Posterior vena cava (tissue), 2 donors: ENCODE measurements at regions not wholly inside any gene's neighbourhood (a gene's known extent, or its start where the extent isn't known, plus 50 kb on each side); places are given as distances from the start of the nearest gene placed in this dataset.

ENCODE experiments used
- DNase-seq: peaks from one replicate; pipeline ENCODE4 v3.0.0-alpha.2; 2020; ENCODE audit warnings: low spot score
- intact Hi-C, 2 donors: fragments of 100-400 bp; cut with DNase I; formaldehyde crosslinking; loops; one replicate each; pipeline versions ENCODE4 v1.14.1 to v1.14.2; 2022 to 2023
- donor health status: DM: yes; HTN: yes; CAD: no.
- donor health status: DM: yes; HTN: yes; CAD: no.

- DNase-seq = no peak
- intact Hi-C loops = no loop called here
These were observed 314.7 kb upstream of the ARRDC4 start for GRCh38 chr15:97645758-97646157.

GRCh38 chr15:97648728-97649127, 311.8 kb upstream of the ARRDC4 start:
- intact Hi-C loops = no loop called here

GRCh38 chr15:97652041-97652440, 308.5 kb upstream of the ARRDC4 start:
- DNase-seq = no peak
- intact Hi-C loops = no loop called here

More at GRCh38 chr15:97648728-97649127, 311.8 kb upstream of the ARRDC4 start:
- no peak for DNase-seq

- DNase-seq = no peak
- intact Hi-C loops = no loop called here
These were observed 307.8 kb upstream of the ARRDC4 start for GRCh38 chr15:97652700-97653167.

- intact Hi-C loops = no loop called here
- DNase-seq = no peak
These were observed 306.6 kb upstream of the ARRDC4 start for GRCh38 chr15:97653896-97654295.

- intact Hi-C loops = no loop called here
- no peak for DNase-seq
These were observed 305.9 kb upstream of the ARRDC4 start for GRCh38 chr15:97654481-97655076.

GRCh38 chr15:97661796-97662195, 298.7 kb upstream of the ARRDC4 start:
- intact Hi-C loops = no loop called here
- DNase-seq = no peak

- intact Hi-C loops = no loop called here
- DNase-seq = no peak
These were observed 287.9 kb upstream of the ARRDC4 start for GRCh38 chr15:97672586-97672985.

GRCh38 chr15:97678656-97679055, 281.8 kb upstream of the ARRDC4 start:
- DNase-seq = no peak
- intact Hi-C loops = no loop called here

GRCh38 chr15:97679106-97679688, 281.3 kb upstream of the ARRDC4 start:
- no peak for DNase-seq
- intact Hi-C loops = no loop called here

GRCh38 chr15:97680606-97681220, 279.8 kb upstream of the ARRDC4 start:
- DNase-seq = no peak
- intact Hi-C loops = no loop called here

GRCh38 chr15:97683831-97684230, 276.7 kb upstream of the ARRDC4 start:
- DNase-seq = no peak
- intact Hi-C loops = no loop called here

GRCh38 chr15:97684249-97684648, 276.3 kb upstream of the ARRDC4 start:
- intact Hi-C loops = no loop called here
- no peak for DNase-seq

GRCh38 chr15:97686324-97686723, 274.2 kb upstream of the ARRDC4 start:
- DNase-seq = no peak

GRCh38 chr15:97687654-97688053, 272.8 kb upstream of the ARRDC4 start:
- DNase-seq = no peak
- intact Hi-C loops = no loop called here

More at GRCh38 chr15:97686324-97686723, 274.2 kb upstream of the ARRDC4 start:
- intact Hi-C loops = no loop called here

GRCh38 chr15:97688177-97688576, 272.3 kb upstream of the ARRDC4 start:
- intact Hi-C loops = no loop called here
- DNase-seq = no peak

GRCh38 chr15:97688886-97689285, 271.6 kb upstream of the ARRDC4 start:
- intact Hi-C loops = no loop called here
- no peak for DNase-seq

- no peak for DNase-seq
- intact Hi-C loops = no loop called here
These were observed 269.4 kb upstream of the ARRDC4 start for GRCh38 chr15:97691078-97691477.

- no peak for DNase-seq
- intact Hi-C loops = no loop called here
These were observed 268.7 kb upstream of the ARRDC4 start for GRCh38 chr15:97691799-97692198.

- intact Hi-C loops = no loop called here
- no peak for DNase-seq
These were observed 268.0 kb upstream of the ARRDC4 start for GRCh38 chr15:97692301-97693015.
